Breast epithelium (tissue), 3 donors: ENCODE measurements at regions not wholly inside any gene's neighbourhood (a gene's known extent, or its start where the extent isn't known, plus 50 kb on each side); places are given as distances from the start of the nearest gene placed in this dataset.
"Not testable (repeated sequence)": the region's sequence is repeated elsewhere in the genome, so short reads cannot be mapped to it uniquely, and the experiment has no call there.

Source experiments
- CTCF ChIP-seq, 3 donors: fragments of 450-650 bp; IDR thresholded peaks; one replicate each; pipeline ENCODE4 v1.5.1; 2016 to 2017; ENCODE audit warnings: antibody characterized with exemption in 3 of 3, mild to moderate bottlenecking in 3 of 3, moderate library complexity in 3 of 3
- POLR2AphosphoS5 ChIP-seq, 3 donors: sonication (generic); formaldehyde crosslinking; IDR thresholded peaks; one replicate each; pipeline ENCODE4 v1.6.1; 2017; ENCODE audit warnings: antibody characterized with exemption in 3 of 3

GRCh38 chr4:3914511-3914910 lies 148.3 kb downstream of the ADRA2C start:
- TF ChIP-seq POLR2AphosphoS5, CTCF (IDR thresholded peaks at IDR 0.05): not testable (repeated sequence)
